ENCODE measurements at regions not wholly inside any gene's neighbourhood (a gene's known extent, or its start where the extent isn't known, plus 50 kb on each side); places are given as distances from the start of the nearest gene placed in this dataset.

- ChIA-PET POLR2A (interaction anchor here (0.7 kb wide), 1 partner anchor 131 kb away, joined by 4 read pairs; no protein-coding TSS in a partner anchor), CTCF (interaction anchor here (0.6 to 1.2 kb wide), 2 partner anchors 25 to 519 kb away, joined by 3 to 4 read pairs; no protein-coding TSS in a partner anchor)
- no peak overlapping the region for H3K4me3 ChIP-seq (ENCODE audit: low read depth, low read length)
- H3K9me3 ChIP-seq (ENCODE audit: control insufficient read depth, insufficient read depth, low read depth, low read length) = no peaks in the 10 kb centered on the region
- H3K27ac ChIP-seq (ENCODE audit: extremely low read depth, low read depth, low read length) = no peak overlapping the region
- TF ChIP-seq ZNF10 (tag by site-specific recombination; IDR thresholded peaks at IDR 0.05) = peak; percentile 97
- TF ChIP-seq ZNF26 (tag by site-specific recombination; IDR thresholded peaks at IDR 0.05) = no peak
- H3K36me3 ChIP-seq (ENCODE audit: control insufficient read depth in 2 of 2, insufficient read depth in 1 of 2, low read length in 2 of 2) = no peaks in the 10 kb centered on the region
- H3K4me1 ChIP-seq (ENCODE audit: control insufficient read depth, insufficient read depth, low read length) = no peaks in the 10 kb centered on the region
These were observed 100.3 kb upstream of the PRR5 start for GRCh38 chr22:44601725-44602124.

- H3K27ac ChIP-seq (ENCODE audit: extremely low read depth, low read depth, low read length) = no peak overlapping the region
- ChIA-PET POLR2A (no interaction called here), CTCF (interaction anchor here (1.0 to 1.2 kb wide), 2 partner anchors 518 to 608 kb away, joined by 3 read pairs; no protein-coding TSS in a partner anchor)
- no peak for TF ChIP-seq ZNF518A (tag by site-specific recombination; conservative IDR thresholded peaks at IDR 0.05; ENCODE audit: low read depth)
- peak; percentile 90; the same call in 1 of the 2 replicates for TF ChIP-seq ZNF121 (tag by site-specific recombination; IDR thresholded peaks at IDR 0.05)
- TF ChIP-seq ZNF521 (tag by site-specific recombination; IDR thresholded peaks at IDR 0.05) = no peak
- TF ChIP-seq ZNF792 (tag by site-specific recombination; IDR thresholded peaks at IDR 0.05) = no peak
- TF ChIP-seq ZNF580 (tag by site-specific recombination; IDR thresholded peaks at IDR 0.05) = no peak
- H3K9me3 ChIP-seq (ENCODE audit: control insufficient read depth, insufficient read depth, low read depth, low read length) = no peaks in the 10 kb centered on the region
- H3K4me3 ChIP-seq (ENCODE audit: low read depth, low read length) = no peak overlapping the region
- no peaks in the 10 kb centered on the region for H3K36me3 ChIP-seq (ENCODE audit: control insufficient read depth in 2 of 2, insufficient read depth in 1 of 2, low read length in 2 of 2)
- H3K4me1 ChIP-seq (ENCODE audit: control insufficient read depth, insufficient read depth, low read length) = no peaks in the 10 kb centered on the region
These were observed 100.8 kb upstream of the PRR5 start for GRCh38 chr22:44601189-44601588.

GRCh38 chr22:44600207-44600785 is 101.7 kb upstream of the PRR5 start:
- CTCF ChIA-PET = interaction anchor here (0.7 to 1.0 kb wide), 2 partner anchors 608 to 902 kb away, joined by 3 read pairs; no protein-coding TSS in a partner anchor
- TF ChIP-seq ATF2 (tag by site-specific recombination; IDR thresholded peaks at IDR 0.05; ENCODE audit: low read depth) (no peak), REPIN1 (tag by site-specific recombination; IDR thresholded peaks at IDR 0.05; ENCODE audit: low read depth) (no peak), ZBTB48 (tag by site-specific recombination; IDR thresholded peaks at IDR 0.05) (no peak), ZNF140 (tag by site-specific recombination; IDR thresholded peaks at IDR 0.05) (no peak), ZNF354C (tag by site-specific recombination; IDR thresholded peaks at IDR 0.05; ENCODE audit: borderline replicate concordance, low read depth) (no peak), ZSCAN18 (tag by site-specific recombination; IDR thresholded peaks at IDR 0.05) (no peak), HOXD13 (CRISPR knock-in tag; IDR thresholded peaks at IDR 0.05; ENCODE audit: borderline replicate concordance) (no peak), ZNF518A (tag by site-specific recombination; conservative IDR thresholded peaks at IDR 0.05; ENCODE audit: low read depth) (no peak), ZNF521 (tag by site-specific recombination; IDR thresholded peaks at IDR 0.05) (no peak)

More at GRCh38 chr22:44600207-44600785, 101.7 kb upstream of the PRR5 start:
- POLR2A ChIA-PET = no interaction called here
- Histone ChIP-seq H3K9me3 (ENCODE audit: control insufficient read depth, insufficient read depth, low read depth, low read length) (no peaks in the 10 kb centered on the region), H3K27ac (ENCODE audit: extremely low read depth, low read depth, low read length) (no peak overlapping the region), H3K36me3 (ENCODE audit: control insufficient read depth in 2 of 2, insufficient read depth in 1 of 2, low read length in 2 of 2) (no peaks in the 10 kb centered on the region), H3K4me1 (ENCODE audit: control insufficient read depth, insufficient read depth, low read length) (no peaks in the 10 kb centered on the region), H3K4me3 (ENCODE audit: low read depth, low read length) (no peak overlapping the region)
